T-cell (primary cell): ENCODE measurements at regions not wholly inside any gene's neighbourhood (a gene's known extent, or its start where the extent isn't known, plus 50 kb on each side); places are given as distances from the start of the nearest gene placed in this dataset.

Experiments used
- ATAC-seq, 4 experiments: fragments of 200-7000 bp in 3 of 4; fragments of 150-1000 bp in 1 of 4; cut with Tn5 transposase; replicated peaks in 1 of 4; 1 replicate in 3 of 4; 2 replicates in 1 of 4; pipeline ENCODE4 v1.10.0; 2021; ENCODE audit warnings: moderate library complexity in 3 of 4, mild to moderate bottlenecking in 2 of 4, moderate number of reproducible peaks in 1 of 4
- CTCF ChIA-PET, 2 donors: fragments of 300-600 bp; sonication (Branson Sonifier 250); formaldehyde crosslinking; loops; one replicate each; lab custom pipeline; 2022; ENCODE audit warnings: antibody characterized with exemption in 2 of 2; lab: Charles Lee
- POLR2A ChIA-PET, 2 donors: fragments of 300-600 bp; sonication (Branson Sonifier 250); formaldehyde crosslinking; loops; one replicate each; lab custom pipeline; 2022; ENCODE audit warnings: antibody characterized with exemption in 2 of 2; lab: Charles Lee
- DNase-seq, 35 experiments: peaks; one replicate each; pipeline versions ENCODE4 v3.0.0 to v3.0.0-alpha.2; 2013 to 2023
- H3K27ac ChIP-seq: one replicate; pipeline ENCODE4 v1.5.1; 2013; ENCODE audit warnings: low read length
- H3K27me3 ChIP-seq, 2 experiments: replicated peaks in 1 of 2; 1 replicate in 1 of 2; 2 replicates in 1 of 2; pipeline versions ENCODE4 v1.6.1 to v1.7.0; 2013; ENCODE audit warnings: low read length in 1 of 2, mixed read lengths in 1 of 2; ENCODE audit not compliant: control insufficient read depth in 2 of 2, insufficient read depth in 2 of 2; ENCODE audit errors: extremely low read depth in 1 of 2
- H3K36me3 ChIP-seq, 2 donors: 1 replicate in 1 of 2; 2 replicates in 1 of 2; pipeline versions ENCODE4 v1.6.1 to v1.7.0; 2013; ENCODE audit warnings: low read length in 1 of 2; ENCODE audit not compliant: control insufficient read depth in 2 of 2, insufficient read depth in 1 of 2; ENCODE audit errors: extremely low read depth in 1 of 2
- H3K4me1 ChIP-seq, 2 experiments: 1 replicate in 1 of 2; 2 replicates in 1 of 2; pipeline versions ENCODE4 v1.6.1 to v1.7.0; 2013; ENCODE audit warnings: low read length in 2 of 2, mixed read lengths in 1 of 2; ENCODE audit not compliant: insufficient read depth in 2 of 2, control insufficient read depth in 1 of 2; ENCODE audit errors: extremely low read depth in 1 of 2
- H3K4me3 ChIP-seq, 2 donors: 1 replicate in 1 of 2; 2 replicates in 1 of 2; pipeline versions ENCODE4 v1.5.1 to v1.7.0; 2013; ENCODE audit warnings: mild to moderate bottlenecking in 2 of 2, low read length in 1 of 2, moderate library complexity in 1 of 2; ENCODE audit not compliant: control insufficient read depth in 1 of 2; ENCODE audit errors: extremely low read depth in 1 of 2
- H3K9me3 ChIP-seq: 2 replicates; pipeline ENCODE4 v1.7.0; 2013
- H3K27ac Mint-ChIP-seq, 2 donors: one replicate each; pipeline ENCODE4 v1.8.0; 2020 to 2021; ENCODE audit warnings: mild to moderate bottlenecking in 2 of 2, mixed read lengths in 2 of 2
- H3K27me3 Mint-ChIP-seq, 2 donors: one replicate each; pipeline ENCODE4 v1.8.0; 2021 to 2022; ENCODE audit warnings: mixed read lengths in 2 of 2
- H3K36me3 Mint-ChIP-seq: one replicate; pipeline ENCODE4 v1.8.0; 2021; ENCODE audit warnings: mixed read lengths
- H3K4me1 Mint-ChIP-seq, 3 donors: one replicate each; pipeline ENCODE4 v1.8.0; 2020 to 2022; ENCODE audit warnings: mixed read lengths in 3 of 3, mild to moderate bottlenecking in 1 of 3
- H3K4me3 Mint-ChIP-seq, 3 donors: one replicate each; pipeline ENCODE4 v1.8.0; 2020 to 2022; ENCODE audit warnings: mild to moderate bottlenecking in 3 of 3, mixed read lengths in 3 of 3, moderate library complexity in 3 of 3
- H3K9me3 Mint-ChIP-seq, 3 donors: one replicate each; pipeline ENCODE4 v1.8.0; 2020 to 2022; ENCODE audit warnings: mixed read lengths in 3 of 3
- WGBS: methylation state at CpG from one replicate; pipeline ENCODE4 v1.1.5; 2013; ENCODE audit warnings: missing lambda C conversion rate; ENCODE audit not compliant: insufficient coverage; 5-methylcytosine and 5-hydroxymethylcytosine counted together

DNA sequence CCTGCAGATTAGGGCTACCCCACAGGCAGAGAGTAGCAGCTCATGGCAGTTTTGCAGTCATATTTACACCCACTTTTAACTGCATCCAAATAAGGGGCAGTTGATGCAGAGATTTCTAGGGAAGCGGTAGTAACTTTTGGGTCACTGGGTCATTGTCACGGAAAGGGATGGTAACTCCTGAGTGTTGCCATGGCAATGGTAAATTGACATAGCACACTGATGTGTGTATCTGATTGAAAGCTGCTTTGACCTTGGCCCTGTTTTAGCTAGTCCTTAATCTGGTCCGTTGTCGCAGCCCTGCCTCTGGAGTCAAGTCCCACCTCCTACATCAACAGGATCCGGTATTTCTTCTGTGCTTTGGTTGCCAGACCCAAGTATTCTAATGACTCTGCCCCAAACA lies 199.1 kb upstream of the TCF21 start:
- no peak overlapping the region for H3K27ac ChIP-seq
- no peak overlapping the region for H3K27ac Mint-ChIP-seq
- no peaks in the 10 kb centered on the region for H3K27me3 ChIP-seq
- no peak overlapping the region for H3K4me3 ChIP-seq
- H3K4me3 Mint-ChIP-seq, result no peak overlapping the region
- H3K4me1 Mint-ChIP-seq, result no peaks in the 10 kb centered on the region
- peaks cover 0 to 3% of the 10 kb centered on the region in 2 donors for H3K27me3 Mint-ChIP-seq
- CTCF ChIA-PET, result no interaction called here
- no peaks in the 10 kb centered on the region for H3K9me3 ChIP-seq
- no peak for DNase-seq
- no peak for ATAC-seq
- H3K9me3 Mint-ChIP-seq, result peaks cover 0 to 6% (median 4%) of the 10 kb centered on the region in 3 donors
- POLR2A ChIA-PET, result no interaction called here
- no peaks in the 10 kb centered on the region for H3K36me3 Mint-ChIP-seq
- WGBS, result 79% methylated on average over 5 of the region's 5 CpGs
- H3K36me3 ChIP-seq, result no peaks in the 10 kb centered on the region
- no peaks in the 10 kb centered on the region for H3K4me1 ChIP-seq

- DNase-seq, result no peak
- H3K36me3 ChIP-seq, result no peaks in the 10 kb centered on the region
- POLR2A ChIA-PET, result no interaction called here
- H3K4me3 ChIP-seq, result no peak overlapping the region
- H3K9me3 Mint-ChIP-seq, result peaks cover 0 to 17% (median 8%) of the 10 kb centered on the region in 3 donors
- no peak overlapping the region for H3K27ac Mint-ChIP-seq
- H3K9me3 ChIP-seq, result no peaks in the 10 kb centered on the region
- H3K36me3 Mint-ChIP-seq, result no peaks in the 10 kb centered on the region
- no peaks in the 10 kb centered on the region for H3K4me1 Mint-ChIP-seq
- no peak for ATAC-seq
- H3K27ac ChIP-seq, result no peak overlapping the region
- no CpG with 5 or more reads among the region's 1 CpG for WGBS
- H3K27me3 ChIP-seq, result no peaks in the 10 kb centered on the region
- CTCF ChIA-PET, result no interaction called here
- peaks cover under 1 to 5% of the 10 kb centered on the region in 2 donors for H3K27me3 Mint-ChIP-seq
- no peaks in the 10 kb centered on the region for H3K4me1 ChIP-seq
- no peak overlapping the region for H3K4me3 Mint-ChIP-seq
Observed at GRCh38 chr6:133693565-133693964, 195.3 kb upstream of the TCF21 start.

DNA sequence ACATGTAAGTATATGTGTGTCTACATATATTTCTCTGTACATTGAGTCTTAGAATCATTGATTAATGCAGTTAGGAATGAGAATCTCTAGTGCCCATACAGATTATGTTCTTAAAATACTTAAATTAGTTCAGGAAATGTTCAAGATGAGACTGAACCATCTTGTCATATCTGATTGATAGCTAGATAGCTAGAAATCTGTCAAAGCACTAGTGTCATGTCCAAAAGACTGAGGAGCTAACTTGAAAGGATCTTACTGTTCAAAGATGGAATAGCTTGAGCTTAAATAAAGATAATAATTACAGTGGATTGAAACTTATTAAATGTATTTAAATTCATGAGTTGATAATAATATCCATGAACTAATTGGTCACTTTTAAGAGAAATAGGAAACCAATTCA lies 191.7 kb upstream of the TCF21 start:
- no peaks in the 10 kb centered on the region for H3K36me3 Mint-ChIP-seq
- DNase-seq (no peak), ATAC-seq (no peak)
- H3K4me3 Mint-ChIP-seq, result no peak overlapping the region
- Histone ChIP-seq H3K36me3 (no peaks in the 10 kb centered on the region), H3K27me3 (peaks cover 0 to 2% of the 10 kb centered on the region in 2 experiments), H3K4me1 (no peaks in the 10 kb centered on the region), H3K27ac (no peak overlapping the region), H3K9me3 (no peaks in the 10 kb centered on the region), H3K4me3 (no peak overlapping the region)
- POLR2A ChIA-PET, result interaction anchor here in 1 of 2 donors (0.7 kb wide), 1 partner anchor 12 kb away, joined by 3 read pairs; no protein-coding TSS in a partner anchor
- H3K9me3 Mint-ChIP-seq, result peaks cover 8 to 11% (median 9%) of the 10 kb centered on the region in 3 donors
- no peaks in the 10 kb centered on the region for H3K4me1 Mint-ChIP-seq
- CTCF ChIA-PET, result no interaction called here
- H3K27ac Mint-ChIP-seq, result no peak overlapping the region
- peaks cover 0 to 10% of the 10 kb centered on the region in 2 donors for H3K27me3 Mint-ChIP-seq

DNA sequence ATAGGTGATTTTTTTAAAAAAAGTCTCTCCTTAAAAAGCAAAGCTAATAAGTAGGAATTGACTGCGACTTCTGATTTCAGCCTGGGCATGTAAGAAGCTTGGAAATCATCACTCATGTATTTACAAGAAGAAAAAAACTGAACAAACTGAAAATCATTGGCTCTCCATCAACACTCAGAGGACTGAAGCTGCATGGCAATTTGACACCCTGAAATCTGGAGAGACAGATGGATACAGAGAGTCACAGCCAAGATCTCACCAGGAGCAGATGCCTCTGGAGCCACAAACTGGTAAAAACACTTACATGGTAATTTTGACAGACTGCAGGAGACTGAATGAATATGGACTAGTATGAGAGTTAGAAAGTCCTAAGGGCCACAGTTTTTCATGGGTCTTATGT lies 191.2 kb upstream of the TCF21 start:
- Mint-ChIP-seq H3K9me3 (peaks cover 8 to 11% (median 9%) of the 10 kb centered on the region in 3 donors), H3K27me3 (peaks cover 0 to 10% of the 10 kb centered on the region in 2 donors), H3K27ac (no peak overlapping the region), H3K4me1 (no peaks in the 10 kb centered on the region), H3K4me3 (no peak overlapping the region), H3K36me3 (no peaks in the 10 kb centered on the region)
- POLR2A ChIA-PET, result interaction anchor here in 1 of 2 donors (0.7 kb wide), 1 partner anchor 11 kb away, joined by 3 read pairs; no protein-coding TSS in a partner anchor
- no peaks in the 10 kb centered on the region for H3K36me3 ChIP-seq
- H3K9me3 ChIP-seq, result no peaks in the 10 kb centered on the region
- H3K27me3 ChIP-seq, result peaks cover 0 to 2% of the 10 kb centered on the region in 2 experiments
- ATAC-seq (no peak), DNase-seq (no peak)
- 50% methylated on average over 1 of the region's 1 CpG for WGBS
- CTCF ChIA-PET, result no interaction called here
- no peak overlapping the region for H3K4me3 ChIP-seq
- H3K4me1 ChIP-seq, result no peaks in the 10 kb centered on the region
- H3K27ac ChIP-seq, result no peak overlapping the region

GRCh38 chr6:133698272-133698671 lies 190.6 kb upstream of the TCF21 start:
- no peak overlapping the region for H3K27ac Mint-ChIP-seq
- H3K36me3 Mint-ChIP-seq, result no peaks in the 10 kb centered on the region
- peaks cover 0 to 10% of the 10 kb centered on the region in 2 donors for H3K27me3 Mint-ChIP-seq
- CTCF ChIA-PET, result no interaction called here
- H3K4me1 ChIP-seq, result no peaks in the 10 kb centered on the region
- peaks cover 8 to 11% (median 11%) of the 10 kb centered on the region in 3 donors for H3K9me3 Mint-ChIP-seq
- POLR2A ChIA-PET, result no interaction called here
- no peak overlapping the region for H3K4me3 ChIP-seq
- ATAC-seq (no peak), DNase-seq (no peak)
- H3K9me3 ChIP-seq, result no peaks in the 10 kb centered on the region
- peaks cover 0 to 2% of the 10 kb centered on the region in 2 experiments for H3K27me3 ChIP-seq
- no peak overlapping the region for H3K27ac ChIP-seq
- no peaks in the 10 kb centered on the region for H3K4me1 Mint-ChIP-seq
- no peaks in the 10 kb centered on the region for H3K36me3 ChIP-seq
- WGBS, result no CpG with 5 or more reads among the region's 1 CpG
- H3K4me3 Mint-ChIP-seq, result no peak overlapping the region

GRCh38 chr6:133699741-133700385 lies 189.1 kb upstream of the TCF21 start:
- CTCF ChIA-PET, result no interaction called here
- Histone ChIP-seq H3K4me3 (no peak overlapping the region), H3K4me1 (no peaks in the 10 kb centered on the region), H3K27ac (no peak overlapping the region), H3K36me3 (no peaks in the 10 kb centered on the region), H3K27me3 (peaks cover 2% of the 10 kb centered on the region in 2 experiments), H3K9me3 (no peaks in the 10 kb centered on the region)
- H3K36me3 Mint-ChIP-seq, result no peaks in the 10 kb centered on the region
- POLR2A ChIA-PET, result interaction anchor here in 1 of 2 donors (0.7 kb wide), 1 partner anchor 14 kb away, joined by 4 read pairs; no protein-coding TSS in a partner anchor
- DNase-seq (no peak), ATAC-seq (no peak)
- H3K27ac Mint-ChIP-seq, result no peak overlapping the region
- peaks cover 2 to 10% of the 10 kb centered on the region in 2 donors for H3K27me3 Mint-ChIP-seq
- H3K9me3 Mint-ChIP-seq, result peaks cover 8 to 11% (median 9%) of the 10 kb centered on the region in 3 donors
- H3K4me1 Mint-ChIP-seq, result no peaks in the 10 kb centered on the region
- no peak overlapping the region for H3K4me3 Mint-ChIP-seq
- no CpG with 5 or more reads among the region's 1 CpG for WGBS
